Ovary (tissue), 7 donors: ENCODE measurements at regions not wholly inside any gene's neighbourhood (a gene's known extent, or its start where the extent isn't known, plus 50 kb on each side); places are given as distances from the start of the nearest gene placed in this dataset.

Source experiments
- DNase-seq, 5 donors: peaks; one replicate each; pipeline ENCODE4 v3.0.0-alpha.2; 2019 to 2020
- H3K27ac ChIP-seq, 2 donors: fragments of 200-600 bp; one replicate each; pipeline versions ENCODE4 v1.5.1 to v1.8.0; 2019 to 2022
- H3K27me3 ChIP-seq: fragments of 200-600 bp; one replicate; pipeline ENCODE4 v1.8.0; 2022
- H3K36me3 ChIP-seq: fragments of 200-600 bp; sonication (generic); one replicate; pipeline ENCODE4 v1.5.1; 2019
- H3K4me1 ChIP-seq: one replicate; pipeline ENCODE4 v1.8.1; 2013; ENCODE audit warnings: mild to moderate bottlenecking, moderate library complexity; ENCODE audit not compliant: insufficient read depth
- H3K4me3 ChIP-seq: fragments of 200-600 bp; sonication (generic); one replicate; pipeline ENCODE4 v1.5.1; 2017
- H3K9me3 ChIP-seq, 2 donors: fragments of 200-600 bp in 1 of 2; sonication (generic) in 1 of 2; one replicate each; pipeline versions ENCODE4 v1.5.1 to v1.8.1; 2013 to 2019; ENCODE audit warnings: mild to moderate bottlenecking in 1 of 2, moderate library complexity in 1 of 2
- EP300 ChIP-seq: sonication (generic); formaldehyde crosslinking; IDR thresholded peaks from one replicate; pipeline ENCODE4 v1.6.1; 2017; ENCODE audit warnings: antibody characterized with exemption
- POLR2A ChIP-seq: fragments of 450-650 bp; IDR thresholded peaks from one replicate; pipeline ENCODE4 v1.6.1; 2017; ENCODE audit warnings: antibody characterized with exemption, mild to moderate bottlenecking, moderate library complexity
- WGBS, 3 donors: extraction: QIAGEN DNeasy Blood & Tissue Kit in 1 of 3; methylation state at CpG; one replicate each; pipeline versions ENCODE4 v1.1.5 to v1.1.7; 2013 to 2017; 5-methylcytosine and 5-hydroxymethylcytosine counted together
- intact Hi-C, 4 donors: fragments of 100-400 bp; cut with DNase I; formaldehyde crosslinking; loops; one replicate each; pipeline versions ENCODE4 v1.11.0 to v1.15.1; 2022 to 2023
- TF ChIP-seq, protein P1 (sequence below), 3 donors: fragments of 450-650 bp in 2 of 3; fragments of 200-600 bp in 1 of 3; IDR thresholded peaks; one replicate each; pipeline versions ENCODE4 v1.5.1 to v1.8.0; 2016 to 2022; ENCODE audit warnings: antibody characterized with exemption in 3 of 3, mild to moderate bottlenecking in 1 of 3
- donor health status: DM: no; HTN: no; CAD: no; lungs with moderate emphysema.
- donor health status: DM: no; HTN: no; CAD: no.
- donor health status: Bipolar disorder and iron deficiency.
- donor health status: DM: no; HTN: no; CAD: no.
- donor health status: DM: yes; HTN: yes; CAD: no.

DNA sequence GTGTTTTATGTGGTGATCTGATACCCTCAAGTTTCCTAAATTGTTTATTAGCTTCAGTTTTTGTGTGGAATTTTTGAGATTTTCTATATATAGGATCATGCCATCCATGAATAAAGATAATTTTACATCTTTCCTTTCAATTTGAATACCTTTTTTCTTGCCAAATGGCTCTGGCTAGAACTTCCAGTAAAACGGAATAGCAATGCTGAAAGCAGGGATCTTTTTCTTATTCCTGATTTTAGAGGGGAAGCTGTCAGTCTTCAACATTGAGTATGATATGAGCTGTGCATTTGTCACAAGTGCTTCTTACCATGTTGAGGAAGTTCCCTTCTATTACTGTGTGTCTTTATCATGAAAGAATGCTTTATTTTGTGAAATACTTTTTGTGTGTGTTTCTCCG lies 618.8 kb downstream of the FGF9 start:
- H3K27ac ChIP-seq = no peak overlapping the region
- intact Hi-C loops = no loop called here
- H3K36me3 ChIP-seq = no peaks in the 10 kb centered on the region
- no peaks in the 10 kb centered on the region for H3K4me1 ChIP-seq
- WGBS, 3 donors = 60 to 79% (median 67%) methylated on average over 2 of the region's 2 CpGs
- no peaks in the 10 kb centered on the region for H3K9me3 ChIP-seq
- DNase-seq = no peak
- H3K4me3 ChIP-seq = no peak overlapping the region
- TF ChIP-seq EP300 (no peak), POLR2A (no peak)
- TF ChIP-seq, protein P1, sequence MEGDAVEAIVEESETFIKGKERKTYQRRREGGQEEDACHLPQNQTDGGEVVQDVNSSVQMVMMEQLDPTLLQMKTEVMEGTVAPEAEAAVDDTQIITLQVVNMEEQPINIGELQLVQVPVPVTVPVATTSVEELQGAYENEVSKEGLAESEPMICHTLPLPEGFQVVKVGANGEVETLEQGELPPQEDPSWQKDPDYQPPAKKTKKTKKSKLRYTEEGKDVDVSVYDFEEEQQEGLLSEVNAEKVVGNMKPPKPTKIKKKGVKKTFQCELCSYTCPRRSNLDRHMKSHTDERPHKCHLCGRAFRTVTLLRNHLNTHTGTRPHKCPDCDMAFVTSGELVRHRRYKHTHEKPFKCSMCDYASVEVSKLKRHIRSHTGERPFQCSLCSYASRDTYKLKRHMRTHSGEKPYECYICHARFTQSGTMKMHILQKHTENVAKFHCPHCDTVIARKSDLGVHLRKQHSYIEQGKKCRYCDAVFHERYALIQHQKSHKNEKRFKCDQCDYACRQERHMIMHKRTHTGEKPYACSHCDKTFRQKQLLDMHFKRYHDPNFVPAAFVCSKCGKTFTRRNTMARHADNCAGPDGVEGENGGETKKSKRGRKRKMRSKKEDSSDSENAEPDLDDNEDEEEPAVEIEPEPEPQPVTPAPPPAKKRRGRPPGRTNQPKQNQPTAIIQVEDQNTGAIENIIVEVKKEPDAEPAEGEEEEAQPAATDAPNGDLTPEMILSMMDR (IDR thresholded peaks at IDR 0.05) = no peak
- no peaks in the 10 kb centered on the region for H3K27me3 ChIP-seq

DNA sequence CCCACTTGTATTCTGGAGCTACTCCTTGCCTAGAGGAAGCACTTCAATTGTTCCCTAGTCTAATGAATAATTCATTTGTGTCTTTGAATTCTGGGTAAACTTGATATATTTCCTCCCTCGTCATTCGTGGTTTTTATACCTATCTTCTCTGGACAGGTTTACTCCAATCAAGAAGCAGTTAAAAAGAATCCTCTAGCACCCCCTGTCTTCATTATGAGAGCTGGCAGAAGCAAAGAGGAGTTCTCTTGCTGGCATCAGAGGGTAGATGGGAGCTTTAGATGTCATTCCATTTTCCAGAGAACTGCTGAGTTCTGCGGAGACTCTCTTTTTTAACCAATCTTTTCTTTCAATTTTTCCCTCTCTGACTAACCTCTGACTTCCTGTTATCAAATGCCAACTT lies 627.7 kb downstream of the FGF9 start:
- 90 to 95% (median 92%) methylated on average over 3 of the region's 3 CpGs for WGBS, 3 donors
- Histone ChIP-seq H3K27ac (no peak overlapping the region), H3K4me1 (no peaks in the 10 kb centered on the region), H3K36me3 (no peaks in the 10 kb centered on the region), H3K27me3 (no peaks in the 10 kb centered on the region), H3K9me3 (no peaks in the 10 kb centered on the region), H3K4me3 (no peak overlapping the region)
- intact Hi-C loops = no loop called here
- DNase-seq = no peak
- no peak for TF ChIP-seq POLR2A
- TF ChIP-seq EP300 = no peak
- TF ChIP-seq, protein P1 (IDR thresholded peaks at IDR 0.05) = no peak

DNA sequence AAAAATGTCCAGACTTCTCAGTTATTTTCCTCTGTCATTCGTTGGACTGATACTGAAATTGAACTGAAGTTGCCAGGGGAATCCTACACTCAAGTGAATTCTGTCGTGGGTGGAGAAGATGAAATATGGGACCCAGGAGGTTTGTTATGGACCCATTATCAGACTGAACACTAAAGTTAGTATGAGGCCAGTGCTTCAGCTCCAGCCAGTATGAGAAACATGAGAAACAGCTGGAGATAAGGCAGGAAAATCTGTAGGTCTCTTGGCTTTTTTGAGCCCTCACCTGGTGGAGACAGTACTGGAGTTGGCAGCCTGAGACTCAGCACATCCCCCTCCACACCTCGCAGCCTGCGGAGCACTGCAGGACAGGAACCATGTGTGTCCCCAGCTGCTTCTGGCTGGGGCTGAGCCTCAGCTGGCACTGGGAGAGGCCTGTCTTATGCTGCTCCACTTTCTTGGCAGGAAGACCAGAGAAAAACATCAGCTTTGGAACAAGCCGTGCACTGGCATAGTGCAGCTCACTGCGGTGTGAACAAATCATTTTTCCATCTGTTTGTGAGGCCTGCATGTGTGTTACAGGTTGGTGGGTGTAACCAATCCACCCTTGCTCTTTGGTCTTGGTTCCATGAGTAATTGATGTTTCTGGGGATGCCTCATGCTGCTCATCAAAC lies 641.0 kb downstream of the FGF9 start:
- H3K4me3 ChIP-seq = no peak overlapping the region
- WGBS, 3 donors = 30 to 37% (median 33%) methylated on average over 6 of the region's 6 CpGs
- DNase-seq = no peak
- H3K27ac ChIP-seq = no peak overlapping the region
- intact Hi-C loops = no loop called here
- no peaks in the 10 kb centered on the region for H3K27me3 ChIP-seq
- H3K4me1 ChIP-seq = no peaks in the 10 kb centered on the region
- no peaks in the 10 kb centered on the region for H3K36me3 ChIP-seq
- TF ChIP-seq EP300 (no peak), POLR2A (no peak)
- TF ChIP-seq, protein P1 (IDR thresholded peaks at IDR 0.05) = no peak
- H3K9me3 ChIP-seq = no peaks in the 10 kb centered on the region

DNA sequence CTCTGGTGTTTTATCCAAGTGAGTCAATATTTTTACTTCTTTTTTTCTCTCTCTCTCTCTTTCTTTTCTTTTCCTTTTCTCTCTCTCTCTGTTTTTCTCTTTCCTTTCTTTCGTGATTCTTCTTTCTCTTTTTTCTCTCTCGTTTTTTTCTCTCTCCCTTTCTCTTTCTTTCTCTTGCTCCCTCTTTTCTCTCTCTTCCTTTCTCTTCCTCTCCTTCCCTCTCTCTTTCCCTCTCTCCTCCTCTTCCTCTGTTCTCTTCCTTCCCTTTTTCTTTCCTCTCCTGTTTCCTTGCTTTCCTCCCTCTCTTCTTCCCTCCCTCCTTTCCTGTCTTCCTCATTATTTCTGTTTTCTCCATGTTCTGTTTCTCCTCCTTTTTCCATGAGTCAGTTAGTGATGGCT lies 641.5 kb downstream of the FGF9 start:
- no peak for TF ChIP-seq EP300
- H3K4me1 ChIP-seq = no peaks in the 10 kb centered on the region
- 61 to 73% (median 73%) methylated on average over 2 of the region's 2 CpGs for WGBS, 3 donors
- no peak for DNase-seq
- H3K4me3 ChIP-seq = no peak overlapping the region
- no peaks in the 10 kb centered on the region for H3K36me3 ChIP-seq
- H3K27me3 ChIP-seq = no peaks in the 10 kb centered on the region
- H3K9me3 ChIP-seq = no peaks in the 10 kb centered on the region
- intact Hi-C loops = no loop called here
- H3K27ac ChIP-seq = no peak overlapping the region

DNA sequence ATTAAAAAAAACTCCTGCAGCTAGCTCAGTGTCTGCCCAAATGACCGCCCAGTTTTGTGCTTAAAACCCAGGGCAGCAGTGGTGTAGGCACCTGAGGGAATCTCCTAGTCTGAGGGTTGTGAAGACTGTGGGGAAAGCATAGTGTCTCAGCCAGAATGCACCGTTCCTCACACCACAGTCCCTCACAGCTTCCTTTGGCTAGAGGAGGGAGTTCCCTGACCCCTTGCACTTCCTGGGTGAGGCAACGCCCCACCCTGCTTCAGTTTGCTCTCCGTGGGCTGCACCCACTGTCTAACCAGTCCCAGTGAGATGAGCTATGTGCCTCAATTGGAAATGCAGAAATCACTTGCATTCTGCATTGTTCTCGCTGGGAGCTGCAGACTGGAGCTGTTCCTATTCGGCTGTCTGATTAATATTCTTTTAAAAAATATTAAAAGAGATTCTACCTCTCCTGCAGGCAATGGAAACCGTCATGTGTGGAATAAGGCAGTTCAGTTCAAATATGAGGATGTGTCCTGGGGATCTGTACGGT lies 645.7 kb downstream of the FGF9 start:
- Histone ChIP-seq H3K4me3 (no peak overlapping the region), H3K27ac (no peak overlapping the region), H3K9me3 (no peaks in the 10 kb centered on the region), H3K27me3 (no peaks in the 10 kb centered on the region), H3K36me3 (no peaks in the 10 kb centered on the region), H3K4me1 (no peaks in the 10 kb centered on the region)
- no peak for TF ChIP-seq EP300
- TF ChIP-seq POLR2A = no peak
- TF ChIP-seq, protein P1 (IDR thresholded peaks at IDR 0.05) = no peak
- no peak for DNase-seq
- 80 to 87% (median 83%) methylated on average over 8 of the region's 8 CpGs for WGBS, 3 donors
- intact Hi-C loops = no loop called here
